ENCODE measurements at regions not wholly inside any gene's neighbourhood (a gene's known extent, or its start where the extent isn't known, plus 50 kb on each side); places are given as distances from the start of the nearest gene placed in this dataset.

DNA sequence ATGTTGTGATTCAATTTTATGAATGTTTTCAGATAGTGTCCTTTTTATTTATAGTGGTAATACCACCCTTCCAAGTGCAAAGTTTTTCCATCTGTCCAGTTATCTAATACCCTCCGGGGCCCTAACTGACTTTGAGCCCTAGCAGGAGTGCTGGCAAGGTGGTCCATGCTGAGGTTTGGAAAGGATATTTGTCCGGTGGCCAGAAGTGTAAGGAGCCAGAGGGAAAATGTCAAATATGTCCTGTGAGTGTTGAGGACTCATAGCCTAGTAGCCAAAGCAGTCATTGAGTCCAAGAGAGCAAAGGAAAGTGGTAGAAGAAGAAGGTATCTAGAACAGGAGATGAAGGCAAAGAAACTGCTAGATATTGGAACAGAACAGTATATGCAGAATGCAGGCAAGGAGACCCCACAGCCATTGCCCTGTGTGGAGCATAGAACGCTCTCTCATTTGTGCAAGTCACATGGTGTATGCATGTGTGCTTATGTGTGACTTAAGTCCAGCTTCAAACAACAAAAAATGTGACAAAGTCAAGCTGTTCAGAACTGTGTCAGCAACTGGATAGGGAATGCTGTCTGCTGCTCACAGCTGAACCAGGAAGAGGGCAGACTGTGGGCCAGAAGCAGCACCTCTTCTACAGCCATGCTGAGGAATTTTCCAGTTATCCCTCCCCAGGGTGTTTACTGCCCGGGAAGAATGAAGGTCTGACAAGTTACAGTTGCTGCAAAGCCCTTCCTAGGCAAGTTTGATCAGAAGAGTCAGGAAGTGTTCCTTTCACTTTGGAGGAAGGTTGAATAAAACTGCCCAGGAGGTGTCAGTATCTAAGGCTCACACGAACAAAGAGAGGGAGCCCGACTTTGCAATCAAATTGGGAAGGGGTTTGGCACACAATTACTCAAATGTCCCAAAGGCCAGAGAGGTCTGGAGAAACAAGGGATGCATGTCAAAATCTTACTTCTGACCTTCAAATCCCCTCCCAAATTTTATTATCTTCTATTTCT is 463.3 kb upstream of the DMAC1 start:
- Histone ChIP-seq H3K36me3 (replicated peaks in 1 of 2; ENCODE audit: control insufficient read depth in 1 of 2, insufficient read depth in 2 of 2, low read length in 2 of 2) (no peaks in the 10 kb centered on the region), H3K4me1 (ENCODE audit: control insufficient read depth in 1 of 2, insufficient read depth in 2 of 2, low read length in 2 of 2) (no peaks in the 10 kb centered on the region), H3K4me3 (replicated peaks in 1 of 3; ENCODE audit: low read depth in 2 of 3, low read length in 3 of 3) (no peak overlapping the region), H3K27me3 (ENCODE audit: control insufficient read depth in 2 of 2, insufficient read depth in 2 of 2, low read length in 2 of 2) (no peaks in the 10 kb centered on the region), H3K4me2 (replicated peaks; ENCODE audit: extremely low read depth, low read length, poor library complexity, severe bottlenecking) (no peak overlapping the region), H2AFZ (ENCODE audit: insufficient read depth, low read depth, low read length, poor library complexity, severe bottlenecking) (no peak overlapping the region), H3K79me2 (ENCODE audit: insufficient read depth, low read length) (no peaks in the 10 kb centered on the region), H3K27ac (ENCODE audit: low read depth in 1 of 2, low read length in 2 of 2) (no peak overlapping the region), H4K20me1 (ENCODE audit: insufficient read depth, low read length) (no peaks in the 10 kb centered on the region), H3K9ac (ENCODE audit: insufficient read depth, low read length, poor library complexity, severe bottlenecking) (no peak overlapping the region), H3K9me3 (replicated peaks in 1 of 2; ENCODE audit: control insufficient read depth in 1 of 2, insufficient read depth in 1 of 2, low read length in 2 of 2) (no peaks in the 10 kb centered on the region)
- intact Hi-C loops (cut with micrococcal nuclease), result no loop called here
- no peak for DNase-seq
- Mint-ChIP-seq H3K27ac (peak overlapping the region in 1 of 7 donors; percentile 0), H3K36me3 (no peaks in the 10 kb centered on the region), H3K4me1 (peaks cover 6% of the 10 kb centered on the region), H3K9me3 (peaks cover 0 to 3% (median 0%) of the 10 kb centered on the region in 7 donors), H3K27me3 (ENCODE audit: low read depth in 3 of 3) (peaks cover 0 to 5% (median 0%) of the 10 kb centered on the region in 3 donors), H3K4me3 (no peak overlapping the region)
- no peak for TF ChIP-seq CTCF (IDR thresholded peaks at IDR 0.05)
- 89% methylated on average over 2 of the region's 6 CpGs for WGBS (ENCODE audit: insufficient coverage)

GRCh38 chr9:8261737-8262136 is 462.2 kb upstream of the DMAC1 start:
- Histone ChIP-seq H3K4me1 (ENCODE audit: control insufficient read depth in 1 of 2, insufficient read depth in 2 of 2, low read length in 2 of 2) (no peaks in the 10 kb centered on the region), H4K20me1 (ENCODE audit: insufficient read depth, low read length) (no peaks in the 10 kb centered on the region), H3K4me3 (replicated peaks in 1 of 3; ENCODE audit: low read depth in 2 of 3, low read length in 3 of 3) (no peak overlapping the region), H3K79me2 (ENCODE audit: insufficient read depth, low read length) (no peaks in the 10 kb centered on the region), H3K27ac (ENCODE audit: low read depth in 1 of 2, low read length in 2 of 2) (no peak overlapping the region), H3K4me2 (replicated peaks; ENCODE audit: extremely low read depth, low read length, poor library complexity, severe bottlenecking) (no peak overlapping the region), H3K9me3 (replicated peaks in 1 of 2; ENCODE audit: control insufficient read depth in 1 of 2, insufficient read depth in 1 of 2, low read length in 2 of 2) (no peaks in the 10 kb centered on the region), H3K9ac (ENCODE audit: insufficient read depth, low read length, poor library complexity, severe bottlenecking) (no peak overlapping the region), H3K27me3 (ENCODE audit: control insufficient read depth in 2 of 2, insufficient read depth in 2 of 2, low read length in 2 of 2) (no peaks in the 10 kb centered on the region), H2AFZ (ENCODE audit: insufficient read depth, low read depth, low read length, poor library complexity, severe bottlenecking) (peak overlapping the region; percentile 8), H3K36me3 (replicated peaks in 1 of 2; ENCODE audit: control insufficient read depth in 1 of 2, insufficient read depth in 2 of 2, low read length in 2 of 2) (no peaks in the 10 kb centered on the region)
- Mint-ChIP-seq H3K9me3 (peaks cover 0 to 3% (median 0%) of the 10 kb centered on the region in 7 donors), H3K4me1 (peaks cover 6% of the 10 kb centered on the region), H3K4me3 (no peak overlapping the region), H3K27ac (peak overlapping the region in 2 of 7 donors; percentile 31 to 36), H3K36me3 (no peaks in the 10 kb centered on the region), H3K27me3 (ENCODE audit: low read depth in 3 of 3) (peaks cover 0 to 5% (median 0%) of the 10 kb centered on the region in 3 donors)
- no CpG with 5 or more reads among the region's 3 CpGs for WGBS (ENCODE audit: insufficient coverage)
- intact Hi-C loops (cut with micrococcal nuclease), result no loop called here
- peak in 2 of 3 donors; percentile 2 to 10 for DNase-seq
- TF ChIP-seq CTCF (IDR thresholded peaks at IDR 0.05), result no peak
